ENCODE measurements at regions not wholly inside any gene's neighbourhood (a gene's known extent, or its start where the extent isn't known, plus 50 kb on each side); places are given as distances from the start of the nearest gene placed in this dataset.

GRCh38 chr3:178950676-178951075 lies 120.9 kb downstream of the ZMAT3 start:
- TF ChIP-seq CTCF (IDR thresholded peaks at IDR 0.05; ENCODE audit: low read depth, low read length, missing input control) (no peak), TAF1 (conservative IDR thresholded peaks at IDR 0.05) (no peak), REST (IDR thresholded peaks at IDR 0.05) (no peak)

Measured in liver (tissue), 3 donors.